GM23338 (cell line): ENCODE measurements at regions not wholly inside any gene's neighbourhood (a gene's known extent, or its start where the extent isn't known, plus 50 kb on each side); places are given as distances from the start of the nearest gene placed in this dataset.
"Not testable (repeated sequence)": the region's sequence is repeated elsewhere in the genome, so short reads cannot be mapped to it uniquely, and the experiment has no call there.

ENCODE experiments used
- CREB1 ChIP-seq: fragments of 250-450 bp; sonication (Bioruptor Pico); IDR thresholded peaks from 2 replicates; pipeline ENCODE4 v1.5.0; 2020; ENCODE audit warnings: low read depth, mild to moderate bottlenecking, moderate library complexity
- EZH2 ChIP-seq: fragments of 200-600 bp; sonication (generic); IDR thresholded peaks from one replicate; pipeline ENCODE4 v1.8.0; 2017; ENCODE audit warnings: antibody characterized with exemption, mild to moderate bottlenecking, low read depth; ENCODE audit not compliant: unreplicated experiment
- EZH2phosphoT487 ChIP-seq: fragments of 200-600 bp; sonication (generic); IDR thresholded peaks from one replicate; pipeline ENCODE4 v1.8.1; 2018; ENCODE audit warnings: antibody characterized with exemption; ENCODE audit not compliant: unreplicated experiment
- JUNB ChIP-seq: IDR thresholded peaks from one replicate; pipeline ENCODE4 v1.6.1; 2016; ENCODE audit warnings: antibody characterized with exemption; ENCODE audit not compliant: unreplicated experiment
- NANOG ChIP-seq: IDR thresholded peaks from 2 replicates; pipeline ENCODE4 v1.6.1; 2016; ENCODE audit warnings: antibody characterized with exemption, borderline replicate concordance
- POLR2AphosphoS5 ChIP-seq: IDR thresholded peaks from 2 replicates; pipeline ENCODE4 v1.6.1; 2016; ENCODE audit warnings: antibody characterized with exemption, low read depth
- STAT1 ChIP-seq: IDR thresholded peaks from one replicate; pipeline ENCODE4 v1.6.1; 2016; ENCODE audit warnings: antibody characterized with exemption; ENCODE audit not compliant: unreplicated experiment
- ZNF114 ChIP-seq: fragments of 250-450 bp; sonication (Bioruptor Pico); IDR thresholded peaks from 2 replicates; pipeline ENCODE4 v1.5.0; 2020; ENCODE audit warnings: mild to moderate bottlenecking, moderate library complexity
- ZNF331 ChIP-seq: fragments of 250-450 bp; sonication (Bioruptor Pico); IDR thresholded peaks from 2 replicates; pipeline ENCODE4 v1.5.0; 2020; ENCODE audit warnings: low read depth, mild to moderate bottlenecking, moderate library complexity
- TF ChIP-seq, protein P1 (sequence below), 2 experiments: fragments of 200-600 bp in 1 of 2; sonication (generic) in 1 of 2; conservative IDR thresholded peaks; 2 replicates each; pipeline versions ENCODE4 v1.5.1 to v1.6.1; 2016 to 2017; ENCODE audit warnings: antibody characterized with exemption in 2 of 2, low read depth in 2 of 2, mild to moderate bottlenecking in 2 of 2, moderate library complexity in 1 of 2
- TF ChIP-seq, protein P2 (sequence below): IDR thresholded peaks from one replicate; pipeline ENCODE4 v1.6.1; 2018; ENCODE audit warnings: antibody characterized with exemption; ENCODE audit not compliant: unreplicated experiment
- TF ChIP-seq, protein P3 (sequence below): IDR thresholded peaks from 2 replicates; pipeline ENCODE4 v1.6.1; 2016; ENCODE audit warnings: antibody characterized with exemption
- TF ChIP-seq, protein P4 (sequence below): fragments of 250-450 bp; sonication (Bioruptor Pico); IDR thresholded peaks from 2 replicates; pipeline ENCODE4 v1.5.0; 2020; ENCODE audit warnings: mild to moderate bottlenecking, moderate library complexity

DNA sequence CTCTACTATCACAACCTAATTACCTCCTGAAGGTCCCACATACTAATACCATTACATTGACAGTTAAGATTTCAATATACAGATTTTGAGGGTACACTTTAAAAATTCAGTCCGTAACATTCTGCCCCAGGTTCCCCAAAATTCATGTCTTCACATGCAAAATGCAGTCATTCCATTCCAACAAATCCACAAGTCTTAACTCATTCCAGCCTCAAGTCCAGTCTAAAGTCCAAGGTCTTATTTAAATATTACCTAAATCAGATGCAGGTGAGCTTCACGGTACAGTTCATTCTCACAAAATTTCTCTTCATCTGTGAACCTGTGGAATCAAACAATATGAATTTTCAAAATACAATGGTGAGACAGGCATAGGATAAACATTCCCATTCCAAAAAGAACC, 1332.0 kb downstream of the CDH12 start:
- TF ChIP-seq, protein P1, sequence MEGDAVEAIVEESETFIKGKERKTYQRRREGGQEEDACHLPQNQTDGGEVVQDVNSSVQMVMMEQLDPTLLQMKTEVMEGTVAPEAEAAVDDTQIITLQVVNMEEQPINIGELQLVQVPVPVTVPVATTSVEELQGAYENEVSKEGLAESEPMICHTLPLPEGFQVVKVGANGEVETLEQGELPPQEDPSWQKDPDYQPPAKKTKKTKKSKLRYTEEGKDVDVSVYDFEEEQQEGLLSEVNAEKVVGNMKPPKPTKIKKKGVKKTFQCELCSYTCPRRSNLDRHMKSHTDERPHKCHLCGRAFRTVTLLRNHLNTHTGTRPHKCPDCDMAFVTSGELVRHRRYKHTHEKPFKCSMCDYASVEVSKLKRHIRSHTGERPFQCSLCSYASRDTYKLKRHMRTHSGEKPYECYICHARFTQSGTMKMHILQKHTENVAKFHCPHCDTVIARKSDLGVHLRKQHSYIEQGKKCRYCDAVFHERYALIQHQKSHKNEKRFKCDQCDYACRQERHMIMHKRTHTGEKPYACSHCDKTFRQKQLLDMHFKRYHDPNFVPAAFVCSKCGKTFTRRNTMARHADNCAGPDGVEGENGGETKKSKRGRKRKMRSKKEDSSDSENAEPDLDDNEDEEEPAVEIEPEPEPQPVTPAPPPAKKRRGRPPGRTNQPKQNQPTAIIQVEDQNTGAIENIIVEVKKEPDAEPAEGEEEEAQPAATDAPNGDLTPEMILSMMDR (conservative IDR thresholded peaks at IDR 0.05; ENCODE audit: low read depth in 2 of 2): not testable (repeated sequence)
- TF ChIP-seq CREB1 (CRISPR knock-in tag); EZH2; POLR2AphosphoS5; EZH2phosphoT487; JUNB; STAT1; ZNF114 (CRISPR knock-in tag); NANOG; ZNF331 (CRISPR knock-in tag): not testable (repeated sequence)
- TF ChIP-seq, protein P2, sequence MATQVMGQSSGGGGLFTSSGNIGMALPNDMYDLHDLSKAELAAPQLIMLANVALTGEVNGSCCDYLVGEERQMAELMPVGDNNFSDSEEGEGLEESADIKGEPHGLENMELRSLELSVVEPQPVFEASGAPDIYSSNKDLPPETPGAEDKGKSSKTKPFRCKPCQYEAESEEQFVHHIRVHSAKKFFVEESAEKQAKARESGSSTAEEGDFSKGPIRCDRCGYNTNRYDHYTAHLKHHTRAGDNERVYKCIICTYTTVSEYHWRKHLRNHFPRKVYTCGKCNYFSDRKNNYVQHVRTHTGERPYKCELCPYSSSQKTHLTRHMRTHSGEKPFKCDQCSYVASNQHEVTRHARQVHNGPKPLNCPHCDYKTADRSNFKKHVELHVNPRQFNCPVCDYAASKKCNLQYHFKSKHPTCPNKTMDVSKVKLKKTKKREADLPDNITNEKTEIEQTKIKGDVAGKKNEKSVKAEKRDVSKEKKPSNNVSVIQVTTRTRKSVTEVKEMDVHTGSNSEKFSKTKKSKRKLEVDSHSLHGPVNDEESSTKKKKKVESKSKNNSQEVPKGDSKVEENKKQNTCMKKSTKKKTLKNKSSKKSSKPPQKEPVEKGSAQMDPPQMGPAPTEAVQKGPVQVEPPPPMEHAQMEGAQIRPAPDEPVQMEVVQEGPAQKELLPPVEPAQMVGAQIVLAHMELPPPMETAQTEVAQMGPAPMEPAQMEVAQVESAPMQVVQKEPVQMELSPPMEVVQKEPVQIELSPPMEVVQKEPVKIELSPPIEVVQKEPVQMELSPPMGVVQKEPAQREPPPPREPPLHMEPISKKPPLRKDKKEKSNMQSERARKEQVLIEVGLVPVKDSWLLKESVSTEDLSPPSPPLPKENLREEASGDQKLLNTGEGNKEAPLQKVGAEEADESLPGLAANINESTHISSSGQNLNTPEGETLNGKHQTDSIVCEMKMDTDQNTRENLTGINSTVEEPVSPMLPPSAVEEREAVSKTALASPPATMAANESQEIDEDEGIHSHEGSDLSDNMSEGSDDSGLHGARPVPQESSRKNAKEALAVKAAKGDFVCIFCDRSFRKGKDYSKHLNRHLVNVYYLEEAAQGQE: not testable (repeated sequence)
- TF ChIP-seq, protein P3, sequence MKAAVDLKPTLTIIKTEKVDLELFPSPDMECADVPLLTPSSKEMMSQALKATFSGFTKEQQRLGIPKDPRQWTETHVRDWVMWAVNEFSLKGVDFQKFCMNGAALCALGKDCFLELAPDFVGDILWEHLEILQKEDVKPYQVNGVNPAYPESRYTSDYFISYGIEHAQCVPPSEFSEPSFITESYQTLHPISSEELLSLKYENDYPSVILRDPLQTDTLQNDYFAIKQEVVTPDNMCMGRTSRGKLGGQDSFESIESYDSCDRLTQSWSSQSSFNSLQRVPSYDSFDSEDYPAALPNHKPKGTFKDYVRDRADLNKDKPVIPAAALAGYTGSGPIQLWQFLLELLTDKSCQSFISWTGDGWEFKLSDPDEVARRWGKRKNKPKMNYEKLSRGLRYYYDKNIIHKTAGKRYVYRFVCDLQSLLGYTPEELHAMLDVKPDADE: not testable (repeated sequence)
- TF ChIP-seq, protein P4, sequence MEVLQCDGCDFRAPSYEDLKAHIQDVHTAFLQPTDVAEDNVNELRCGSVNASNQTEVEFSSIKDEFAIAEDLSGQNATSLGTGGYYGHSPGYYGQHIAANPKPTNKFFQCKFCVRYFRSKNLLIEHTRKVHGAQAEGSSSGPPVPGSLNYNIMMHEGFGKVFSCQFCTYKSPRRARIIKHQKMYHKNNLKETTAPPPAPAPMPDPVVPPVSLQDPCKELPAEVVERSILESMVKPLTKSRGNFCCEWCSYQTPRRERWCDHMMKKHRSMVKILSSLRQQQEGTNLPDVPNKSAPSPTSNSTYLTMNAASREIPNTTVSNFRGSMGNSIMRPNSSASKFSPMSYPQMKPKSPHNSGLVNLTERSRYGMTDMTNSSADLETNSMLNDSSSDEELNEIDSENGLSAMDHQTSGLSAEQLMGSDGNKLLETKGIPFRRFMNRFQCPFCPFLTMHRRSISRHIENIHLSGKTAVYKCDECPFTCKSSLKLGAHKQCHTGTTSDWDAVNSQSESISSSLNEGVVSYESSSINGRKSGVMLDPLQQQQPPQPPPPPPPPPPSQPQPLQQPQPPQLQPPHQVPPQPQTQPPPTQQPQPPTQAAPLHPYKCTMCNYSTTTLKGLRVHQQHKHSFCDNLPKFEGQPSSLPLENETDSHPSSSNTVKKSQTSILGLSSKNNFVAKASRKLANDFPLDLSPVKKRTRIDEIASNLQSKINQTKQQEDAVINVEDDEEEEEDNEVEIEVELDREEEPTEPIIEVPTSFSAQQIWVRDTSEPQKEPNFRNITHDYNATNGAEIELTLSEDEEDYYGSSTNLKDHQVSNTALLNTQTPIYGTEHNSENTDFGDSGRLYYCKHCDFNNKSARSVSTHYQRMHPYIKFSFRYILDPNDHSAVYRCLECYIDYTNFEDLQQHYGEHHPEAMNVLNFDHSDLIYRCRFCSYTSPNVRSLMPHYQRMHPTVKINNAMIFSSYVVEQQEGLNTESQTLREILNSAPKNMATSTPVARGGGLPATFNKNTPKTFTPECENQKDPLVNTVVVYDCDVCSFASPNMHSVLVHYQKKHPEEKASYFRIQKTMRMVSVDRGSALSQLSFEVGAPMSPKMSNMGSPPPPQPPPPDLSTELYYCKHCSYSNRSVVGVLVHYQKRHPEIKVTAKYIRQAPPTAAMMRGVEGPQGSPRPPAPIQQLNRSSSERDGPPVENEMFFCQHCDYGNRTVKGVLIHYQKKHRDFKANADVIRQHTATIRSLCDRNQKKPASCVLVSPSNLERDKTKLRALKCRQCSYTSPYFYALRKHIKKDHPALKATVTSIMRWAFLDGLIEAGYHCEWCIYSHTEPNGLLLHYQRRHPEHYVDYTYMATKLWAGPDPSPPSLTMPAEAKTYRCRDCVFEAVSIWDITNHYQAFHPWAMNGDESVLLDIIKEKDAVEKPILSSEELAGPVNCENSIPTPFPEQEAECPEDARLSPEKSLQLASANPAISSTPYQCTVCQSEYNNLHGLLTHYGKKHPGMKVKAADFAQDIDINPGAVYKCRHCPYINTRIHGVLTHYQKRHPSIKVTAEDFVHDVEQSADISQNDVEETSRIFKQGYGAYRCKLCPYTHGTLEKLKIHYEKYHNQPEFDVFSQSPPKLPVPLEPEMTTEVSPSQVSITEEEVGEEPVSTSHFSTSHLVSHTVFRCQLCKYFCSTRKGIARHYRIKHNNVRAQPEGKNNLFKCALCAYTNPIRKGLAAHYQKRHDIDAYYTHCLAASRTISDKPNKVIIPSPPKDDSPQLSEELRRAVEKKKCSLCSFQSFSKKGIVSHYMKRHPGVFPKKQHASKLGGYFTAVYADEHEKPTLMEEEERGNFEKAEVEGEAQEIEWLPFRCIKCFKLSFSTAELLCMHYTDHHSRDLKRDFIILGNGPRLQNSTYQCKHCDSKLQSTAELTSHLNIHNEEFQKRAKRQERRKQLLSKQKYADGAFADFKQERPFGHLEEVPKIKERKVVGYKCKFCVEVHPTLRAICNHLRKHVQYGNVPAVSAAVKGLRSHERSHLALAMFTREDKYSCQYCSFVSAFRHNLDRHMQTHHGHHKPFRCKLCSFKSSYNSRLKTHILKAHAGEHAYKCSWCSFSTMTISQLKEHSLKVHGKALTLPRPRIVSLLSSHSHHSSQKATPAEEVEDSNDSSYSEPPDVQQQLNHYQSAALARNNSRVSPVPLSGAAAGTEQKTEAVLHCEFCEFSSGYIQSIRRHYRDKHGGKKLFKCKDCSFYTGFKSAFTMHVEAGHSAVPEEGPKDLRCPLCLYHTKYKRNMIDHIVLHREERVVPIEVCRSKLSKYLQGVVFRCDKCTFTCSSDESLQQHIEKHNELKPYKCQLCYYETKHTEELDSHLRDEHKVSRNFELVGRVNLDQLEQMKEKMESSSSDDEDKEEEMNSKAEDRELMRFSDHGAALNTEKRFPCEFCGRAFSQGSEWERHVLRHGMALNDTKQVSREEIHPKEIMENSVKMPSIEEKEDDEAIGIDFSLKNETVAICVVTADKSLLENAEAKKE (CRISPR knock-in tag): not testable (repeated sequence)
